Kidney (tissue), 13 donors: ENCODE measurements at regions not wholly inside any gene's neighbourhood (a gene's known extent, or its start where the extent isn't known, plus 50 kb on each side); places are given as distances from the start of the nearest gene placed in this dataset.
"Not testable (repeated sequence)": the region's sequence is repeated elsewhere in the genome, so short reads cannot be mapped to it uniquely, and the experiment has no call there.

Source experiments
- DNase-seq, 5 donors: peaks; one replicate each; pipeline ENCODE4 v3.0.0-alpha.2; 2013 to 2020
- FAIRE-seq: peaks from 2 replicates; lab custom pipeline; 2012; peaks lifted over from hg19 to GRCh38; lab: Jason Lieb, UNC
- H3K27ac ChIP-seq, 2 donors: one replicate each; pipeline ENCODE4 v1.7.0; 2013; ENCODE audit warnings: low read depth in 2 of 2, low read length in 2 of 2, inconsistent platforms in 1 of 2
- H3K27me3 ChIP-seq: one replicate; pipeline ENCODE4 v1.7.1; 2013; ENCODE audit warnings: low read length, inconsistent platforms; ENCODE audit not compliant: control insufficient read depth, insufficient read depth
- H3K36me3 ChIP-seq, 3 donors: one replicate each; pipeline versions ENCODE4 v1.7.0 to v1.7.1; 2013; ENCODE audit warnings: low read length in 3 of 3, control low read depth in 1 of 3, inconsistent platforms in 1 of 3; ENCODE audit not compliant: insufficient read depth in 3 of 3, control insufficient read depth in 2 of 3
- H3K4me1 ChIP-seq, 3 donors: one replicate each; pipeline versions ENCODE4 v1.7.0 to v1.7.1; 2013; ENCODE audit warnings: low read length in 3 of 3, inconsistent platforms in 1 of 3, low read depth in 1 of 3; ENCODE audit not compliant: control insufficient read depth in 2 of 3, insufficient read depth in 2 of 3
- H3K4me3 ChIP-seq, 3 donors: one replicate each; pipeline versions ENCODE4 v1.7.0 to v1.8.1; 2013; ENCODE audit warnings: low read length in 3 of 3, control low read depth in 1 of 3, inconsistent platforms in 1 of 3
- H3K9ac ChIP-seq, 3 donors: one replicate each; pipeline versions ENCODE4 v1.7.0 to v1.7.1; 2013; ENCODE audit warnings: low read length in 3 of 3, control low read depth in 1 of 3, inconsistent platforms in 1 of 3
- H3K9me3 ChIP-seq, 3 donors: one replicate each; pipeline versions ENCODE4 v1.7.0 to v1.7.1; 2013; ENCODE audit warnings: low read length in 3 of 3, control low read depth in 1 of 3, inconsistent platforms in 1 of 3; ENCODE audit not compliant: control insufficient read depth in 2 of 3, insufficient read depth in 1 of 3
- CTCF ChIP-seq: IDR thresholded peaks from 3 replicates; pipeline ENCODE4 v1.5.1; 2012; ENCODE audit warnings: mild to moderate bottlenecking, moderate library complexity, borderline replicate concordance; ENCODE audit not compliant: insufficient read depth; ENCODE audit errors: extremely low read depth
- intact Hi-C: fragments of 100-400 bp; cut with DNase I; formaldehyde crosslinking; loops from one replicate; pipeline ENCODE4 v1.11.1; 2022
- donor health status: control.
- donor health status: control.
- donor health status: control.
- donor health status: control.
- donor health status: control.
- donor health status: DM: yes; HTN: yes; CAD: no.
- donor health status: Normal renal cell carcinoma (clear cell type).

GRCh38 chr3:3919316-3919715, 120.1 kb downstream of the LRRN1 start:
- DNase-seq (peak in 2 of 5 donors; percentile 27 to 43), FAIRE-seq (peak; percentile 79)
- H3K36me3 ChIP-seq, result no peaks in the 10 kb centered on the region

DNA sequence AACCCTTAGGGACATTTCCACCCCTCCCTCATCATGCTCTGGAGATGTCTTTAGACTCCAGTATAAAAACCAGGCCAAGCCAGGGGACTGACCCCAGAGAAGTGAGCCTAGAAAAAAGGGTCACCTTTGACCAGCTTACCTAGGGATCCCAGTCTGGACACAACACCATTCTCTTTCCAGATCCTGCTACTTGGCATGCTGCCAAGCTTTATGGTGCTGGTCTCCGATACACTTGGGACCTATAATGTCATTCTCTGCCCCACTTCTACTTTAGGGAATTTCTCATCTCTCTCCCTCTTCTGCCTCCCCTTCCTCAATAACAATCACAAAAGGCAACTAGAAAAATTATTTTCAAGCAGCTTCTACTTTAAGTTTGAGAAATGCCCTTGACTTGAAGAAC, 124.4 kb downstream of the LRRN1 start:
- intact Hi-C loops, result no loop called here
- no peak for DNase-seq
- FAIRE-seq, result no peak
- TF ChIP-seq CTCF, result no peak
- Histone ChIP-seq H3K4me1 (no peaks in the 10 kb centered on the region), H3K9me3 (no peaks in the 10 kb centered on the region), H3K4me3 (no peak overlapping the region), H3K36me3 (no peaks in the 10 kb centered on the region), H3K27ac (no peak overlapping the region), H3K9ac (no peak overlapping the region), H3K27me3 (no peaks in the 10 kb centered on the region)

More at GRCh38 chr3:3919316-3919715, 120.1 kb downstream of the LRRN1 start:
- H3K9me3 ChIP-seq, result no peaks in the 10 kb centered on the region
- H3K9ac ChIP-seq, result no peak overlapping the region
- H3K4me3 ChIP-seq, result no peak overlapping the region
- H3K27me3 ChIP-seq, result no peaks in the 10 kb centered on the region
- no peak overlapping the region for H3K27ac ChIP-seq
- intact Hi-C loops, result no loop called here
- no peak for TF ChIP-seq CTCF
- H3K4me1 ChIP-seq, result no peaks in the 10 kb centered on the region

DNA sequence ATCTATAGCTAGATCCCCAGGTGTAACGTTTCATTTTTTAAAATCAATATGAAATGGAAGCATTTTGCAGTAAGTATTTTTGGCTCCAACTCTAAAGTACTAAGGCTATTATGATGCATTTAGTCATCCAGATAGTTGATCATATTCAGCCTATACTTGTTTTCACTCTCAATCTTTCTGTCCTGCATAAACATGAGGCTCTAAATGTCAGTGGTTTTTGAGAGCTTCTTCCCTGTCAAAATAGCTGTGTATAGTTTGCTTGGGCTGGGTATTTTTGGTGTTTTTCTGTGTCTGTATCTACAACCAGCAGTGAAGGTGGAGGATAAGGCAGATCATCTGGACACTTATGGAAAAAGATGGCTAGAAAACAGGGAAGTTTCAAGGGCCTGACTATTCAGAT, 128.0 kb downstream of the LRRN1 start:
- H3K9ac ChIP-seq, result no peak overlapping the region
- FAIRE-seq (no peak), DNase-seq (no peak)
- H3K27ac ChIP-seq, result no peak overlapping the region
- no peak for TF ChIP-seq CTCF
- H3K36me3 ChIP-seq, result no peaks in the 10 kb centered on the region
- H3K27me3 ChIP-seq, result no peaks in the 10 kb centered on the region
- H3K9me3 ChIP-seq, result peaks cover 0 to 5% (median 0%) of the 10 kb centered on the region in 3 donors
- H3K4me3 ChIP-seq, result no peak overlapping the region
- no peaks in the 10 kb centered on the region for H3K4me1 ChIP-seq
- intact Hi-C loops, result no loop called here

- Histone ChIP-seq H3K4me1 (no peaks in the 10 kb centered on the region), H3K9ac (no peak overlapping the region), H3K36me3 (no peaks in the 10 kb centered on the region), H3K9me3 (peaks cover 0 to 5% (median 0%) of the 10 kb centered on the region in 3 donors), H3K27ac (no peak overlapping the region), H3K27me3 (no peaks in the 10 kb centered on the region), H3K4me3 (no peak overlapping the region)
- DNase-seq (no peak), FAIRE-seq (no peak)
- no peak for TF ChIP-seq CTCF
- intact Hi-C loops, result no loop called here
These were observed 128.7 kb downstream of the LRRN1 start for GRCh38 chr3:3927965-3928364.

- H3K9ac ChIP-seq, H3K36me3 ChIP-seq, H3K27ac ChIP-seq, FAIRE-seq, H3K4me3 ChIP-seq, H3K9me3 ChIP-seq, intact Hi-C loops, H3K4me1 ChIP-seq, H3K27me3 ChIP-seq: not testable (repeated sequence)
- DNase-seq, result peak in 1 of 5 donors; percentile 48
These were observed 142.1 kb downstream of the LRRN1 start for GRCh38 chr3:3941380-3941779.
